Head of caudate nucleus (tissue), 42 donors: ENCODE measurements at regions not wholly inside any gene's neighbourhood (a gene's known extent, or its start where the extent isn't known, plus 50 kb on each side); places are given as distances from the start of the nearest gene placed in this dataset.
A peak's percentile ranks its signal among the peaks of the same experiment; 100 is the strongest.

ENCODE experiments used
- DNase-seq, 42 donors: peaks; one replicate each; pipeline versions ENCODE4 v3.0.0 to v3.0.0-alpha.2; 2020 to 2021; ENCODE audit warnings: mixed read lengths in 7 of 42
- intact Hi-C: fragments of 100-400 bp; cut with DNase I; formaldehyde crosslinking; loops from one replicate; pipeline ENCODE4 v1.15.0; 2022

GRCh38 chr3:124469555-124469954 lies 260.7 kb upstream of the UMPS start:
- DNase-seq = no peak
- intact Hi-C loops = loop anchor here (5.0 kb wide), 1 partner anchor 117 kb away; no protein-coding TSS in a partner anchor

- DNase-seq = no peak
- intact Hi-C loops = no loop called here
Observed at GRCh38 chr3:124478830-124479229, 251.4 kb upstream of the UMPS start.

GRCh38 chr3:124483915-124484470 lies 246.3 kb upstream of the UMPS start:
- peak in 2 of 42 donors; percentile 8 to 40 for DNase-seq
- intact Hi-C loops = no loop called here

- peak in 6 of 42 donors; percentile 17 to 49 (median 36) for DNase-seq
- intact Hi-C loops = no loop called here
Observed at GRCh38 chr3:124486324-124486723, 243.9 kb upstream of the UMPS start.

GRCh38 chr3:124489506-124489905 lies 240.7 kb upstream of the UMPS start:
- intact Hi-C loops = no loop called here
- DNase-seq = no peak

DNA sequence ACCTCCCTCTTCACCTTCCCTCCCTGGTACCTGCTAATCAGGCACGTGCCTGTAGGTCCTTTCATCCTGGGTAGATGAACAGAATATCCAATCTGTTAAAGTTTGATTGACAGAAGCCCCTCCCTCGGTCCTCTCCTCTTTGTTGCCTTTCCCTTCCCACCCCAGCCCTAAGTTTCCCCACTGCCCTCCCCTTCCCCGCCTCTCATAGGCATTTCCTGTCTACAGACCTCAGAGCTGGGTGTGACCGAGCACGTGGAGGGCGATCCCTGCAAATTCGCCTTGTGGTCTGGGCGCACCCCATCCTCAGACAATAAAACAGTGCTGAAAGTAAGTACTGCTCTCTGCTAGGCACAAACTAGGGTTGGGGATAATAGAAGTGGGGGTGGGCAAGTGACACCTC lies 239.2 kb upstream of the UMPS start:
- intact Hi-C loops = loop anchor here (10.0 kb wide), 1 partner anchor 64 kb away; no protein-coding TSS in a partner anchor
- DNase-seq = no peak

GRCh38 chr3:124491875-124492274 lies 238.4 kb upstream of the UMPS start:
- intact Hi-C loops = loop anchor here (10.0 kb wide), 1 partner anchor 63 kb away; no protein-coding TSS in a partner anchor
- DNase-seq = no peak

DNA sequence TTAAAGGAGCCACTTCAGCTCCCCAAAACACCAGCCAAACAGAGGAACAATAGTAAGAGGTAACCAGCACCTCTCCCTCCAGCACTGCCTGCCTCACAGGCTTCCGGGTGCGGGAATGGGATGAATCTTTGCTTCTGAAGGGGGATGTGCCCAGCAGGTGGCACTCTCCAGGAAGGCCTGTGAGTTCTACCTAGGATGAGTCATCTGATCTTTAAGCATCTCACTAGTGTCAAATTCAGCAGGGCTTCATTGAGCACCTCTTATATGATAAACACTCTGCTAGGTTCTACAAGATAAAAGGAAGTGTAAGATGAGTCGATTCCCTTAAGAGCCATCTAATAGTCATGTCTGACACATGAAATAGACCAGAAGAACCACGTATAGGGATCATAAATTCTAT lies 237.4 kb upstream of the UMPS start:
- DNase-seq = peak; percentile 30 to 89 (median 74)
- intact Hi-C loops = loop anchor here (10.0 kb wide), 1 partner anchor 62 kb away; no protein-coding TSS in a partner anchor

GRCh38 chr3:124496061-124496460 lies 234.2 kb upstream of the UMPS start:
- intact Hi-C loops = loop anchor here (10.0 kb wide), 1 partner anchor 59 kb away; no protein-coding TSS in a partner anchor
- DNase-seq = no peak

GRCh38 chr3:124497487-124497886 lies 232.8 kb upstream of the UMPS start:
- no peak for DNase-seq
- intact Hi-C loops = loop anchor here (10.0 kb wide), 1 partner anchor 57 kb away; no protein-coding TSS in a partner anchor

GRCh38 chr3:124498891-124499290 lies 231.4 kb upstream of the UMPS start:
- DNase-seq = no peak
- intact Hi-C loops = loop anchor here (10.0 kb wide), 1 partner anchor 56 kb away; no protein-coding TSS in a partner anchor

GRCh38 chr3:124504332-124505059 lies 225.8 kb upstream of the UMPS start:
- DNase-seq = peak in 25 of 42 donors; percentile 5 to 80 (median 39)
- intact Hi-C loops = no loop called here

GRCh38 chr3:124509884-124510283 lies 220.4 kb upstream of the UMPS start:
- no peak for DNase-seq
- intact Hi-C loops = no loop called here

DNA sequence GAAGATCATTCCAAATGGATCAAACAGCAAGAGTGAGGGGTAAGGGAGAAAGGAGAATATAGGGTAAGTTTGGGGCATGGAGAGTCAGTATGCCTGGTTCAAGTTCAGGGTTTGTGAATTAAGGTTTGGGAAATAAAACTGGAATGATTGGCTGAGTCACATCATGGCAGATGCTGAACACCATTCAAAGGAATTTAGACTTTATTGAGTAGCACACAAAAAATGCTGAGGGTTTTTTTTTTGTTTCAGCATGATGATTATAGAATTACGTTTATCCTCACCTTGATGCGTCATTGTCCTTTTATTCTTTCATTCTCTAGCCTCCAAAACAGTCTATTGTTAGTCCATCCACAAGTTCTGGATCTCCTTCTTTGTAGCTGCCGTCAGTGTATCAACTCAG lies 220.0 kb upstream of the UMPS start:
- no peak for DNase-seq
- intact Hi-C loops = no loop called here

DNA sequence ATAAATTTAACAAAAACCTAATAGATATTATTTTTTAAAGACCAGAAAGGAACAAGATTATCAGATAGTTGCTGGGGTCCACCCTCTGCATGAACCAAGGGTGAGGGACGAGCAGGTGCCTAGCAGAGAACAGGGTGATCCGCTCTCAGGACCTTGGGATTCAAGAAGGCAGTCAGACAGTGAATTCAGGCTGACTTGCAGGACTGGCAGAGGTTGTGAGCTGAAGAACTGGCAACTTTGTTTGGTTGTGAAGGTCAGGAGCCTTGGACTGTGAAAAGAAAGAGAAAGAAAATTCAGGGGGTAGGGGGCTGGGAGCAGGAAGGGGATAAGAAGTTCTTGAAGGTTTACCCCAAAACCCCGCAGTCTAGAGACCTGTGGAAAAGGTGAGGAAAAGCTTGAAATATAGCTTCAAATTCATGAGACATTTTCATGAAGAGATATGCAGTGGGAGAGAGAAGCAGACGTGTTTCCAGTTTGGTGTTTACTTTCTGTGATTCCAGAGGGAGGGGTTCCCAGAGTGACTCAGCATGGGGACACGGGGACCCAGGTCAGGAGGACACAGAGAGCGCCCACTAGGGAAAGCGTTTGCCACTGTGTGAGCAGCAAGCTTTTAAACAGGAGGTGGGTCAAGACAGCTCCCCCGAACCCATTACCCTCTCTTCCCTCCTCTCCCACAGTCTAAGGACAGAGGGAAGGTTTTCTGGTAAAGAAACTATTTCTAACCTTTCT lies 217.2 kb upstream of the UMPS start:
- intact Hi-C loops = no loop called here
- peak in 1 of 42 donors; percentile 15 for DNase-seq

DNA sequence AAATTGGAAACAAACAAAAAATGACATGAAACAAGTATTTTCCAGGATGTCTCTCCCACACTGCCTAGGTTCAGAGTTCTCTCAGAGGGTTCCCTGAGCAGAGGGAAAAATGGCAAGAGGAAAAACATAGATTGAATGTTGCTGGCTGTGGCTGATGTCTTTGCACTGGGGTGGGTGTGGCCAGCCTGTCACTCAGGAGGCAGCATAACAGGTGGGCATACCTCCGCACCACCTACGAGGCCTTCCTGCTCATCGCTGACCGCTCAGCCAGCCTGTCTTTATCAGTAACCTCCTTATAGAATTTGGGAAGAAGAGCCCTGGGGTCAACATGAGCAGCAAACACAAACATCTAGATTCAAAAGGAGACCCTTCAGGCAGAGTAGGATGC lies 216.6 kb upstream of the UMPS start:
- no peak for DNase-seq
- intact Hi-C loops = no loop called here

DNA sequence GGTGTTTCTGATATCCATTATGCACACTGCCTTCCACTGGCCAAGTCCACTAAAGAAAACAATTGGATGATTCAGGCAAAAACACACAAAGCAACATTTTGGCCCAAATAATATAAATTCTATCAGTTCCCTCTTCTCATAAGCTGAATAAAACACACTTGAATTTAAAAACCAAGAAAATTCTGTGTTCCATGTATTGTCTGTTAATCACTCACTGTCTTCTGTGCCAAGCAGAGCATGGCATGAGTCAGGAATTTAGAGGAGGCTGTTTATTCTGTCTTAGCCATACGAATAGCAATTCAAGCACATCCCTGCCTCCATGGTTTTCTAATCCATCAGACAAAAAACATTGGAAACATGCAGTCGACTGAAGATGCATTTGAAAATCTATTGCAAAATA lies 215.6 kb upstream of the UMPS start:
- DNase-seq = peak in 6 of 42 donors; percentile 26 to 55 (median 34)
- intact Hi-C loops = no loop called here

- peak in 1 of 42 donors; percentile 27 for DNase-seq
- intact Hi-C loops = no loop called here
Observed at GRCh38 chr3:124516333-124516732, 213.9 kb upstream of the UMPS start.

DNA sequence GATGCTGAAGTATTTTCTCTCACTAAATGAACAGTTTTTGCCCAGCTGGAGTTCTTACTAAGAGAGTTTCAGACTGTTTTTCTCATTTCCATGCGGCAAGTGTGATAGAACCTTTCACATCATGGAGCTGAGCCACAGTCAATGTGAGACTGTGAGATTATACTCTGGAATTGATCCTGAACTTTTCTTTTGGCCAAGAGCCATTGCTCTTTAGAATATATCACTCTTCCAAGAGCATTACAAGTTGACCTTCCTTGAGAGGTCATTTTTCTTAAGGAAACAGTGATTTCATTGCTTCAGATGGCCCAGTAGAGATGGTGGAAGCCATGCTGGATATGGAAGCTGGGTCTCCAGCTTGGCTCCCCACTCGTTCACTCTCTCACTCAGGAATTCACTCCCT lies 212.9 kb upstream of the UMPS start:
- intact Hi-C loops = no loop called here

GRCh38 chr3:124518350-124518749 lies 211.9 kb upstream of the UMPS start:
- no peak for DNase-seq
- intact Hi-C loops = no loop called here

More for the DNA sequence above, 212.9 kb upstream of the UMPS start:
- no peak for DNase-seq
